Kasumi-1 (cell line): ENCODE measurements at regions not wholly inside any gene's neighbourhood (a gene's known extent, or its start where the extent isn't known, plus 50 kb on each side); places are given as distances from the start of the nearest gene placed in this dataset.
"Not testable (repeated sequence)": the region's sequence is repeated elsewhere in the genome, so short reads cannot be mapped to it uniquely, and the experiment has no call there.

Source experiments
- DNase-seq, 2 experiments: peaks; one replicate each; lab custom pipeline; 2025; lab: John Stamatoyannopoulos, UW

GRCh38 chr3:65303431-65303830, 615.6 kb upstream of the ADAMTS9 start:
- no peak for DNase-seq

GRCh38 chr3:65291448-65292125, 603.8 kb upstream of the ADAMTS9 start:
- DNase-seq = no peak

GRCh38 chr3:65288776-65289175, 601.0 kb upstream of the ADAMTS9 start:
- no peak for DNase-seq

GRCh38 chr3:65285956-65286355, 598.2 kb upstream of the ADAMTS9 start:
- DNase-seq = no peak

GRCh38 chr3:65284961-65285360, 597.2 kb upstream of the ADAMTS9 start:
- DNase-seq = no peak

GRCh38 chr3:65284546-65284945, 596.7 kb upstream of the ADAMTS9 start:
- no peak for DNase-seq

GRCh38 chr3:65279225-65279782, 591.5 kb upstream of the ADAMTS9 start:
- DNase-seq = no peak

GRCh38 chr3:65277798-65278197, 590.0 kb upstream of the ADAMTS9 start:
- DNase-seq = no peak

GRCh38 chr3:65276551-65276950, 588.8 kb upstream of the ADAMTS9 start:
- DNase-seq = no peak

GRCh38 chr3:65268426-65268825, 580.6 kb upstream of the ADAMTS9 start:
- no peak for DNase-seq

GRCh38 chr3:65265942-65266590, 578.3 kb upstream of the ADAMTS9 start:
- DNase-seq = no peak

GRCh38 chr3:65265511-65265910, 577.7 kb upstream of the ADAMTS9 start:
- DNase-seq = no peak

- DNase-seq = no peak
Measured at GRCh38 chr3:65262548-65262947, 574.7 kb upstream of the ADAMTS9 start.

GRCh38 chr3:65259946-65260345, 572.1 kb upstream of the ADAMTS9 start:
- DNase-seq = no peak

GRCh38 chr3:65252914-65253313, 565.1 kb upstream of the ADAMTS9 start:
- not testable (repeated sequence) for DNase-seq

GRCh38 chr3:65252266-65252665, 564.5 kb upstream of the ADAMTS9 start:
- DNase-seq = no peak

GRCh38 chr3:65251375-65251774, 563.6 kb upstream of the ADAMTS9 start:
- peak in 1 of 2 experiments; percentile 4 for DNase-seq

- no peak for DNase-seq
Measured at GRCh38 chr3:65246561-65246960, 558.8 kb upstream of the ADAMTS9 start.

GRCh38 chr3:65245133-65246063, 557.6 kb upstream of the ADAMTS9 start:
- peak in 1 of 2 experiments; percentile 12 for DNase-seq

- DNase-seq = no peak
Measured at GRCh38 chr3:65240366-65240765, 552.6 kb upstream of the ADAMTS9 start.

- no peak for DNase-seq
Measured at GRCh38 chr3:65238652-65239051, 550.9 kb upstream of the ADAMTS9 start.

- no peak for DNase-seq
Measured at GRCh38 chr3:65234499-65234898, 546.7 kb upstream of the ADAMTS9 start.
